Activated CD8-positive, alpha-beta T cell treated with anti-CD3 and anti-CD28 coated beads for 36 hours (primary cell): ENCODE measurements at regions not wholly inside any gene's neighbourhood (a gene's known extent, or its start where the extent isn't known, plus 50 kb on each side); places are given as distances from the start of the nearest gene placed in this dataset.
"Not testable (repeated sequence)": the region's sequence is repeated elsewhere in the genome, so short reads cannot be mapped to it uniquely, and the experiment has no call there.

ENCODE experiments used
- ATAC-seq: fragments of 200-7000 bp; cut with Tn5 transposase; one replicate; pipeline ENCODE4 v1.10.0; 2021; ENCODE audit warnings: mild to moderate bottlenecking, moderate library complexity
- CTCF ChIA-PET: fragments of 350-600 bp; sonication (Branson Sonifier 250); formaldehyde crosslinking; loops from one replicate; lab custom pipeline; 2021; ENCODE audit warnings: antibody characterized with exemption; lab: Charles Lee
- POLR2A ChIA-PET: fragments of 350-600 bp; sonication (Branson Sonifier 250); formaldehyde crosslinking; loops from one replicate; lab custom pipeline; 2021; ENCODE audit warnings: antibody characterized with exemption; lab: Charles Lee
- DNase-seq: peaks from one replicate; pipeline ENCODE4 v3.0.0-alpha.2; 2020
- H3K27ac Mint-ChIP-seq: one replicate; pipeline ENCODE4 v1.8.0; 2021; ENCODE audit warnings: mild to moderate bottlenecking, mixed read lengths
- H3K27me3 Mint-ChIP-seq: one replicate; pipeline ENCODE4 v1.8.0; 2021; ENCODE audit warnings: mixed read lengths
- H3K36me3 Mint-ChIP-seq: one replicate; pipeline ENCODE4 v1.8.0; 2021; ENCODE audit warnings: low read depth, mixed read lengths
- H3K4me1 Mint-ChIP-seq: one replicate; pipeline ENCODE4 v1.8.0; 2021; ENCODE audit warnings: low read depth, mixed read lengths
- H3K4me3 Mint-ChIP-seq: one replicate; pipeline ENCODE4 v1.8.0; 2021; ENCODE audit warnings: mild to moderate bottlenecking, moderate library complexity, mixed read lengths
- H3K9me3 Mint-ChIP-seq: one replicate; pipeline ENCODE4 v1.8.0; 2021; ENCODE audit warnings: mixed read lengths
- CTCF ChIP-seq: fragments of 200-600 bp; IDR thresholded peaks from one replicate; pipeline ENCODE4 v1.8.0; 2022; ENCODE audit warnings: antibody characterized with exemption, mild to moderate bottlenecking
- intact Hi-C: fragments of 100-400 bp; cut with micrococcal nuclease; formaldehyde crosslinking; loops from one replicate; pipeline ENCODE4 v1.10.0; 2022

DNA sequence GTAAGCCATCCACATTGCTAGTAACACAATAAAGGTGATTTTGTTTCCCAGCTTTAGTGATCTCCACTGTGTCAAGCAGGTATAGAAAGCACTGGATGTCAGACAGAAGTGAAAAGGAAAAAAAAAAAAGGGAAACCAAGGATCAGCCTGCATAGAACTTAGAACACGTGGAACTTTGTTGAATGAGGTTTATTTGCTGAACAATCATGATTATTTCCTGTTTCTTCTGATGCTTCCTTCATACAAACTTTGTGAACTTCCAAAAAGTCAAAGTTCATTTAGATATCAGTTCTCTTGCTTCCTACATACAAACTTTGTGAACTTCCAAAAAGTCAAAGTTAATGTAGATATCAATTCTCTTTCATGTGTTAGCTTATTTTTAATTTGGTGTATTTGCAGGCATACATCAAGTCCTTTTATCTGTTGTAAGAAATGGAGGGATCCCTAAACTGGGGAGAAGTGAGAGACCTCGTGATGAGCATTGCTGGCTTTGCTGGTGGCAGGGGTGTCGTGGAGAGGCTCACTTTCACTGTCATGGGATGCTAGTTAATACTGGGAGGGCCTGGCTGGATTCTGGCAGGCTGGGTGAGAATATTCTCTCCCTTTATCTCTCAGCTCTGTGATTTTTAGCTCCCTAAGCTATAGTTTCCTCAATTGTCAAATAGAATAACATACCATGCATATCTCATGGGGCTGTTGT lies 298.4 kb downstream of the INHBA start:
- DNase-seq, result no peak
- Mint-ChIP-seq H3K27ac (no peak overlapping the region), H3K9me3 (peaks cover 4% of the 10 kb centered on the region), H3K4me3 (no peak overlapping the region), H3K27me3 (no peaks in the 10 kb centered on the region), H3K4me1 (no peaks in the 10 kb centered on the region), H3K36me3 (no peaks in the 10 kb centered on the region)
- POLR2A ChIA-PET, result no interaction called here
- ATAC-seq, result no peak
- intact Hi-C loops, result no loop called here
- TF ChIP-seq CTCF, result no peak
- CTCF ChIA-PET, result no interaction called here

DNA sequence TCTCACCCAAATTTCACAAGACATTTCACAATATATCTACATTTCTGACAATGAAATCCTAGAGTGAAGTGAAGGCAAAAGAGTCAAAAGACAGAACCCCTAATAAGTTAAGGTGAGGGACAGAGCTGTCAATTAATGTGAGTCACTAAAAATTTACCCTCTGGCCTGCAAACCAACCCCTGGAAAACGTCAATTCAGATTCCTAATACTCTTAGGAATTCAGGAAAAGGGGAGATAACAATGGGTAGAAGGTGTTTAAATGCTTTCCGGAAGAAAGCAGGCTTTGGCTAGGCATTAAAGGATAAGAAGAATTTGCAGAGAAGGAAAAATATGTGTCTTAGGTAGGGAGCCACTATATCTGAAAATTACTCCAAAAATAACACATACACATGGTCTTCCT lies 299.6 kb downstream of the INHBA start:
- no peak overlapping the region for H3K4me3 Mint-ChIP-seq

GRCh38 chr7:41401833-41402232 lies 301.1 kb downstream of the INHBA start:
- no peaks in the 10 kb centered on the region for H3K4me1 Mint-ChIP-seq
- peaks cover 2% of the 10 kb centered on the region for H3K9me3 Mint-ChIP-seq
- no peak for TF ChIP-seq CTCF
- ChIA-PET CTCF (no interaction called here), POLR2A (no interaction called here)
- no peak overlapping the region for H3K4me3 Mint-ChIP-seq
- intact Hi-C loops, result no loop called here
- H3K27me3 Mint-ChIP-seq, result no peaks in the 10 kb centered on the region
- no peaks in the 10 kb centered on the region for H3K36me3 Mint-ChIP-seq
- no peak for ATAC-seq
- H3K27ac Mint-ChIP-seq, result no peak overlapping the region
- DNase-seq, result no peak

More for the DNA sequence above, 299.6 kb downstream of the INHBA start:
- no peak for TF ChIP-seq CTCF
- DNase-seq (no peak), ATAC-seq (no peak)
- Mint-ChIP-seq H3K27me3 (no peaks in the 10 kb centered on the region), H3K36me3 (no peaks in the 10 kb centered on the region), H3K9me3 (peaks cover 4% of the 10 kb centered on the region), H3K4me1 (no peaks in the 10 kb centered on the region), H3K27ac (no peak overlapping the region)
- POLR2A ChIA-PET, result no interaction called here
- CTCF ChIA-PET, result no interaction called here
- intact Hi-C loops, result no loop called here

DNA sequence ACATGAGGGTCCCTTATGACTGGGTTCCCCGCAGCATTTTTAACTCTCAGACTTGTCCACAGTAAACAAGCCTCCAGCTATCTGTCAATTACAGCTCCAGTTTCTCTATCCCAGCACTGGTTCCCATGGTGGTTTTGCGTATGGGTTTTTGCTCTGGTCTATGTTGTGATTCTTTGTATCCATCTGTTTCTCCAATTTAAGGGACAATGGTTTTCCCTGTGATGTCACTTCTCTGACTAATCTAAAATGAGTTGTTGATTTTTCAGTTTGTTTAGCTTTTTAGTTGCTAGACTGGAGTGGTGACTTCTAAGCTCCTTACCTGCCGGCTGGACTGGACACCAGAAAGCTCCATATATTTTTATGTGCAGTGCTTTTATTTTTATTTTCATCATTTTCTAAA lies 303.7 kb downstream of the INHBA start:
- no peaks in the 10 kb centered on the region for H3K27me3 Mint-ChIP-seq
- H3K4me3 Mint-ChIP-seq, result no peak overlapping the region
- DNase-seq (no peak), ATAC-seq (no peak)
- no peaks in the 10 kb centered on the region for H3K36me3 Mint-ChIP-seq
- H3K27ac Mint-ChIP-seq, result no peak overlapping the region
- intact Hi-C loops, result no loop called here
- no peaks in the 10 kb centered on the region for H3K4me1 Mint-ChIP-seq
- H3K9me3 Mint-ChIP-seq, result peaks cover 2% of the 10 kb centered on the region
- ChIA-PET CTCF (no interaction called here), POLR2A (interaction anchor here (0.6 kb wide), 1 partner anchor 212 kb away, joined by 3 read pairs; no protein-coding TSS in a partner anchor)
- no peak for TF ChIP-seq CTCF

GRCh38 chr7:41391818-41392217 lies 311.1 kb downstream of the INHBA start:
- DNase-seq (no peak), ATAC-seq (no peak)
- ChIA-PET POLR2A (no interaction called here), CTCF (no interaction called here)
- Mint-ChIP-seq H3K27me3 (no peaks in the 10 kb centered on the region), H3K4me1 (no peaks in the 10 kb centered on the region), H3K27ac (no peak overlapping the region), H3K4me3 (no peak overlapping the region), H3K36me3 (no peaks in the 10 kb centered on the region), H3K9me3 (peaks cover 5% of the 10 kb centered on the region)
- no peak for TF ChIP-seq CTCF
- intact Hi-C loops, result no loop called here

GRCh38 chr7:41388933-41389332 lies 314.0 kb downstream of the INHBA start:
- H3K27me3 Mint-ChIP-seq, DNase-seq, ATAC-seq, H3K9me3 Mint-ChIP-seq, H3K27ac Mint-ChIP-seq, CTCF ChIA-PET, H3K4me3 Mint-ChIP-seq, intact Hi-C loops, H3K36me3 Mint-ChIP-seq, POLR2A ChIA-PET, H3K4me1 Mint-ChIP-seq: not testable (repeated sequence)
